Stimulated activated CD4-positive, alpha-beta T cell treated with anti-CD3 and anti-CD28 coated beads, Interleukin-12 subunit alpha, Interleukin-12 subunit beta, amount 100 ng/mL, for 24 hours (primary cell): ENCODE measurements at regions not wholly inside any gene's neighbourhood (a gene's known extent, or its start where the extent isn't known, plus 50 kb on each side); places are given as distances from the start of the nearest gene placed in this dataset.

ENCODE experiments used
- DNase-seq, 2 experiments: peaks; one replicate each; pipeline ENCODE4 v3.0.0-alpha.2; 2020; ENCODE audit warnings: low read depth in 2 of 2

DNA sequence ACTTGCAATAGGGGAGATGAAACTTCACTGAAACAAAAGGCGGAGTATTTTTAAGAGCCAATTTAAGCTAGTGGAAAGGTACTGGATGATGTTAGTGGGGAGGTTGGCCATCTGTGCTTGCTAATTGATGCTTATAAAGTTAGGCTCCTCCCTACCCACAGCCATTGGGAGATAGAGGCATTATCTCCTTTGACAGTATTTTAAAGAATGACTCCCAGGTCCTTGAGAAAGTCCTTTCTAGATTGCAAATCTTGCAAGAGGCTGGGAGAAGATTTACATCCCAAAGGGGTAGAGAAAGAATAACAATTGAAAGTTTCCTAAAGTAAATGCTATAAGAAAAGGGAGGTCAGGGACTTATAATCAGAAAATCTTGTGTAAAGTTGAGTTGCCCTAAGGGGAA lies 282.6 kb downstream of the BRINP1 start:
- DNase-seq: no peak

DNA sequence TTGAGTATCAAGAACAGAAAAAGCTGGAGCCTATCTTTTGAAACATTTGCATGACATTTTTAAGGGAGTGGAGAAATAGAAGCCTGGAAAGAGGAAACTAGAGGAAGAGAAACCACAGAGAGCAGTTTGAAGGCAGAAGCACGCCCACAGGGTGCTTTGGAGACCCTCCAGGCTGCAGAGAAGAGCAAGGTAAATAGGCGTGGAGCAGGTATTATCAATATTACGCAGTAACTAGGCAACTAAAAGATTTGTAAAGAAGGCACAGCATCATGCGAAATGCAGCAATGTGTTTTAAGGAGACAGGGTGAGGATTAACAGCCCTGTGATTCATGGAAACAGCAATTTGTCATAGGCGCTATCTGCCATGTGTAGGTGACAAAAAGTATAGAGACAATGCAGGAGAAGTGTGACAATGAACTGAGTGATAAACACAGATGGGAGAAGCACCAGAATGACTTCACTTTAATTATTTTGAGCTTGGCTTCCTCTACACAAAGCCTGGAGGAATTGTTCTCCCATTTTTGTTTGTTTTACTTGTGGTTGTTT lies 281.2 kb downstream of the BRINP1 start:
- DNase-seq: no peak

DNA sequence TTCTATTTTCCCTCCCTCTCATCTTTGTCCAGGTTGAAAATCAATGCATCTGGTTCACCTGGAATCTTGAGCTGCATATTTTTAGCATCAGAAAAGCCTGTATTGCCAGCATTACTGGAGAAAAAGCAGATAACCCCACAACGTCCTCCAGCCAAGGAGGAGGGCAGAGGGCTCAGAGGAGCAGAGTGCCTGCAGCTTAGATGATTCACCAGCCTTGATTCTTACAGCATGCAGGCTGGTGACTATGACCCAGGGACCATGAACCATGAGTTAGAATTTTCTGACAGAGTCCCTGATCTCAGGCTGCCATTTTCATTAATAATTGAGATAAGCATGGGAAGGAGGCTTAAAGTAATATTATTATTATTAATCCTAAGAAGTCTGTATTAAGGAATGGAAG lies 278.2 kb downstream of the BRINP1 start:
- DNase-seq: no peak

DNA sequence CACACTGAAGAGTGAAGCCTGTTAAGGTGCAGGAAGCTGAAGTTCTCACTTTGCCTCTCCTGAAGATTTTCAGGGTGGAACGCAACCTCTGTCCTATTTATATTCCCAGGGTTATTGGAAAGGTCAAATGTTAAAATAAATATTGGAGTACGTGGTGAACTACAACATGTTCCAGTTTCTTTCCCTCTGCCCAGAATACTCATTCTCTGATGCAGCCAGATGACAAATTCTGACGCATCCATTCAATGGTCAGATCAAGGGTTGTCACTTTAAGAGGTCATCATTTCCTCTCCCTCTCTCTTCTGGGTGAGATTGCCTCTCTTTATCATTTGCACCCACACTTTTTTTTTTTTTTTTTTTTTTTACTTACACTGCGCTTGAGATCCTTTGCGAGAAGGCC lies 277.1 kb downstream of the BRINP1 start:
- DNase-seq: no peak

DNA sequence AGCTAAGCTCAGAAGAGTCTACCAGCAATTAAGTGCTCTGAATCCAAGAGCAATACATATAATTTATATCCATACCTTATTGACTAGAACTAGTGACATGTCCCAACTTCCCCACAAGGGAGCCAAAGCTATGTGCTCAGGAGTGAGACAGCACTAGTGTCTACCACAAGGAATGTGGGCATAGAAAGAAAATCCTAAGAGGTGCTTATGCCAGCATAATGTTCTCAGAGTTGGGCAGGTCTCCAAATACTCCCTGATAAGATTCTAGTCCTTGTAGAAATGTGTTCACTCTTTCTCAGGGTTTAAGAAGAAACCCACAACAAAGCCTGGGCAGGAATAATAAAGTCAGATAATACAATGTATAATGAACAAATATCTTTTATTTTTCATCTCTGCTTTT lies 275.1 kb downstream of the BRINP1 start:
- no peak for DNase-seq

DNA sequence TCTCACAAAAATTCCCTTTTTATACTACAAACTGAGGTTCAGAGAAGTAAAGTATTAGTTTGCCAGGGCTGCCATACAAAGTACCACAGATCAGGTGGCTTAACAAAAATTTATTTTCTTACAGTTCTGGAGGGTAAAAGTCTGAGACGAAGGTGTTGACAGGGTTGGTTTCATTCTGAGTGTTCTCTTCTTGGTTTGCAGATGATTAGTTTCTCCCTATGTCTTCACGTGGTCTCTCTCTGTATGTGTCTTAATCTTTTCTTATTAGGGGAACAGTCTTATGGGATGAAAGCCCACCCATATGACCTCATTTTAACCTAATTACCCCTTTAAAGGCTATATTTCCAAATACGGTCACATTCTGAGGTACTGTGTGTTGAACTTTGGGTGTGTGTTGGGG lies 274.2 kb downstream of the BRINP1 start:
- no peak for DNase-seq

DNA sequence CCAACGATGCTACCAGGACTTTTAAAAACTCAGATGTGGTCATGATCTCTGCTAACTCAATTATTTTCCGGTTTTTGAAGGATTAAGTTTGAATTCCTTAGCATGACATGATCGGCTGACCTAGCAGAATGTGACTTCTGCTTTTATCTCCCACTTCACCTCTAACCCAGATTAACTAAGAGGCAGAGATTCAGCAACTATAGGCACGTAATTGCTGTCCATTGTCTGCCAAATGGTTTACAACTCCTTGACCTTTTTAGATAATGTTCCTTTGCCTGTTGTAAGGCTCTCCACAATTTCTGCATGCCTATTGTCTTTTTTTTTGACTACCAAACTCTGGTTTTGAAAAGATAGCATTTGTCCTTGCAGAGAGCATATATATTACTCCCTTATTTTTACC lies 268.2 kb downstream of the BRINP1 start:
- DNase-seq: no peak

DNA sequence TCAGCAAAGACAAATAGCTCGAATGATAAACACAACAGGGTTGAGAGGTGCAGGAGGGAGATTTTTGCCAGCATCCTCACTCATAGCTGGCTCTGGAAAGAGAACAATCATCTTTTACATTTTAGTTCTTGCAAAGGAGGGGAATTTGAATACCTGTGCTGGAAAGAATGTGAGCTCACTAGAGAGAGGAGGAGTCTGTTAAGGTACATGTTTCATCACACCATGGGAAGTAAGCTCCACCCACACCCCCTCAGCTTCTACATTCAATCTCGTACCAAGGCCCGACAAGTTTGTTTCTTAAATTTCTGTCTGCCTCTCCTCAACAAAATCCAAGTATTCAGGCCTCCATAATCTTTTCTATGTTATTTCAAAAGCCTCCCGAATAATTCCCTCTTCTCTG lies 254.6 kb downstream of the BRINP1 start:
- no peak for DNase-seq
